ENCODE measurements at regions not wholly inside any gene's neighbourhood (a gene's known extent, or its start where the extent isn't known, plus 50 kb on each side); places are given as distances from the start of the nearest gene placed in this dataset.

DNA sequence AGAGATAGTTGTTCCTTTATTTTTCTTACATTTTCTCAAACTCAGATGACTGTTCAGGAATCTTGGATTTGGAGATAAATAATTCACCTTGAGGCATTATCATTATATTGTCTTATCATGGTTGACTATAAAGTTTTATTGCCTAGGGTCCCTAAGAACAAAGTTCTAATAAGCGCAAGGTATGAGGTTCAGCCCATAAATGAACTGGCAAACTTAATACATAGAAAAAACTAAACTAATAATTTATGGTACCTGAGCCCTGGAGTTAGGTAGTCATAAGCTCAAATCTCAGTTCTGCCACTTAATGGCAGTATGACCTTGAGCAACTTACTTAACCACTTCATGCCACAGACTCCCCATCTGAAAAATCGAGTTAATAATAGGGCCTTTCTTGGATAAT, 334.0 kb upstream of the PBX1 start:
- Histone ChIP-seq H3K4me1 (no peaks in the 10 kb centered on the region), H3K36me3 (no peaks in the 10 kb centered on the region), H3K27ac (no peak overlapping the region), H3K9me3 (no peaks in the 10 kb centered on the region), H3K4me3 (no peak overlapping the region), H3K27me3 (no peaks in the 10 kb centered on the region)
- in situ Hi-C loops (cut with MboI; ENCODE audit: low sequenced_read_pairs in 4 of 4): no loop called here
- TF ChIP-seq CTCF (IDR thresholded peaks at IDR 0.05 in 4 of 5, conservative IDR thresholded peaks at IDR 0.05 in 1 of 5) (no peak), POLR2A (IDR thresholded peaks at IDR 0.05) (no peak)
- ATAC-seq: no peak
- no peak for DNase-seq
- intact Hi-C loops (cut with DNase I; ENCODE audit: low total_unique reads): no loop called here

DNA sequence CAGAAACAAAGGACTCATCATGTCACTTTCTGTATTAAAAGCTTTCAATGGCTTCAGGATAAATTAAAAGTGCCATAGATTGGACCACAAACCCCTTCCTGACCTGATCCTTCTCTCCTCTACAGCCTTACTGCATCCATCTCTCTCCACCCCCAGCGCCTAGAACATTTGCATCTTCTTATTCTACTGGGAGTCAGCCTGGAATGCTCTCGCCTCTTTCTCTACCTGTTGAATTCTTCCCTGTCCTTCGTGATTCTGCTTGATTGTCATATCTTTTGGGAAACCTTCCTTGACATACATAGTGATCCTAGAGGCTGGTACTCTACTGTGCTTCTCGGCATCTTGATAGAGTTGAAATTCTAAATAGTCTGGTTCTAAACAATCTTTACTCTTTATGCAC, 332.0 kb upstream of the PBX1 start:
- Histone ChIP-seq H3K4me3 (no peak overlapping the region), H3K27ac (no peak overlapping the region), H3K27me3 (no peaks in the 10 kb centered on the region), H3K4me1 (no peaks in the 10 kb centered on the region), H3K36me3 (no peaks in the 10 kb centered on the region), H3K9me3 (no peaks in the 10 kb centered on the region)
- DNase-seq (no peak), ATAC-seq (no peak)
- TF ChIP-seq CTCF (IDR thresholded peaks at IDR 0.05 in 4 of 5, conservative IDR thresholded peaks at IDR 0.05 in 1 of 5) (no peak), POLR2A (IDR thresholded peaks at IDR 0.05) (no peak)
- in situ Hi-C loops (cut with MboI; ENCODE audit: low sequenced_read_pairs in 4 of 4): no loop called here
- intact Hi-C loops (cut with DNase I; ENCODE audit: low total_unique reads): no loop called here

GRCh38 chr1:164228928-164229327, 330.1 kb upstream of the PBX1 start:
- Histone ChIP-seq H3K36me3 (no peaks in the 10 kb centered on the region), H3K27me3 (no peaks in the 10 kb centered on the region), H3K4me3 (no peak overlapping the region), H3K4me1 (no peaks in the 10 kb centered on the region), H3K27ac (no peak overlapping the region), H3K9me3 (no peaks in the 10 kb centered on the region)
- no peak for TF ChIP-seq CTCF (IDR thresholded peaks at IDR 0.05 in 4 of 5, conservative IDR thresholded peaks at IDR 0.05 in 1 of 5)
- in situ Hi-C loops (cut with MboI; ENCODE audit: low sequenced_read_pairs in 4 of 4) (no loop called here), intact Hi-C loops (cut with DNase I; ENCODE audit: low total_unique reads) (no loop called here)
- DNase-seq: no peak
- ATAC-seq: no peak

- H3K4me3 ChIP-seq: no peak overlapping the region
- TF ChIP-seq POLR2A (IDR thresholded peaks at IDR 0.05): no peak
- no peak for TF ChIP-seq CTCF (IDR thresholded peaks at IDR 0.05 in 4 of 5, conservative IDR thresholded peaks at IDR 0.05 in 1 of 5)
- H3K27me3 ChIP-seq: no peaks in the 10 kb centered on the region
- no peak overlapping the region for H3K27ac ChIP-seq
- intact Hi-C loops (cut with DNase I; ENCODE audit: low total_unique reads) (no loop called here), in situ Hi-C loops (cut with MboI; ENCODE audit: low sequenced_read_pairs in 4 of 4) (no loop called here)
- no peaks in the 10 kb centered on the region for H3K4me1 ChIP-seq
- no peak for DNase-seq
- no peaks in the 10 kb centered on the region for H3K9me3 ChIP-seq
- H3K36me3 ChIP-seq: no peaks in the 10 kb centered on the region
- ATAC-seq: no peak
Observed at GRCh38 chr1:164233149-164233548, 325.8 kb upstream of the PBX1 start.

GRCh38 chr1:164240081-164240480, 318.9 kb upstream of the PBX1 start:
- no peaks in the 10 kb centered on the region for H3K36me3 ChIP-seq
- no peak overlapping the region for H3K27ac ChIP-seq
- peak; percentile 39 to 53 for ATAC-seq
- H3K27me3 ChIP-seq: no peaks in the 10 kb centered on the region
- TF ChIP-seq CTCF (IDR thresholded peaks at IDR 0.05 in 4 of 5, conservative IDR thresholded peaks at IDR 0.05 in 1 of 5) (peak in 2 of 5 experiments; percentile 25), POLR2A (IDR thresholded peaks at IDR 0.05) (no peak)
- intact Hi-C loops (cut with DNase I; ENCODE audit: low total_unique reads) (loop anchor here (2.0 kb wide), 1 partner anchor 833 kb away; no protein-coding TSS in a partner anchor), in situ Hi-C loops (cut with MboI; ENCODE audit: low sequenced_read_pairs in 4 of 4) (no loop called here)
- H3K4me1 ChIP-seq: no peaks in the 10 kb centered on the region
- DNase-seq: no peak
- no peak overlapping the region for H3K4me3 ChIP-seq
- H3K9me3 ChIP-seq: no peaks in the 10 kb centered on the region

All from gastrocnemius medialis (tissue), 4 donors.